Right renal pelvis (tissue), 4 donors: ENCODE measurements at regions not wholly inside any gene's neighbourhood (a gene's known extent, or its start where the extent isn't known, plus 50 kb on each side); places are given as distances from the start of the nearest gene placed in this dataset.
"Not testable (repeated sequence)": the region's sequence is repeated elsewhere in the genome, so short reads cannot be mapped to it uniquely, and the experiment has no call there.

Experiments
- DNase-seq, 4 donors: peaks; one replicate each; pipeline ENCODE4 v3.0.0-alpha.2; 2013; ENCODE audit warnings: low read depth in 4 of 4, low spot score in 3 of 4, missing footprints in 1 of 4

- no peak for DNase-seq
Observed at GRCh38 chr3:4139462-4140140, 163.6 kb upstream of the SETMAR start.

GRCh38 chr3:4140921-4141320, 162.2 kb upstream of the SETMAR start:
- DNase-seq: no peak

GRCh38 chr3:4147556-4148118, 155.5 kb upstream of the SETMAR start:
- no peak for DNase-seq

DNA sequence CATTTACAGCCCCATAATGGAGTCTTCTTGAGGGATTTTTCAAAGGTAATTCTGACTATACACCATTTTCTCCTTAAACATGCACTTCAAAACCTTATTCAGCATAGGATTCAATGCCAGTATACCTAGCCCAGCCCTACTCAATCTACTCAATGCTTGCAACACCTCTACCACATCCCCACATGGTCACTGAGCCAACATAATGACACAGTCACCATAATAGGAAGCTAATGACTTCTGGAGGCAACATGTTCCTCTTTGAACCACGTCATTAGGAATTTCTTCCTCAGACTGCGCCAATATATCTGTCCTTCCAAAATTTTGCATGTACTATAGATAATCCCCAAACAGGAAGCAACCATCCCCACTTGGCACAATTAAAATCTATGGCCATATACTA, 153.9 kb upstream of the SETMAR start:
- DNase-seq: no peak

DNA sequence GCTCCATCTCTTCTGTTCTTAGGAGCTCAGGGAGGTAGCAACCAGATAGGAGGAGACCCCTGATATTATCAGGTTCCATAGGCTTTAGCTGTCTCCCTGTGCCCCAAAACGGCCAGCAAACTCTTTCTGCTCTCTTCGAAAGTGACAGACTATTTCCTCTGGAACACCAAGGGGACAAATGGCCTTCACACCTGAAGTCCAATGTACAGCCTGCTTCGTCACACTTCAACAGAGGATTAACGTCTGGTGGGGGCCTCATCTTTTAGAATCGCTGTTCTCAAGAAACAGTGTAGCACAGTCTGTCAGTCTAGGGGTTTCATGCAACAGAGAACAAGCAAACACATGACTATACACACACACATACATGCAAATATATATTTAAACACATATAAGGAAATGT, 152.4 kb upstream of the SETMAR start:
- no peak for DNase-seq

GRCh38 chr3:4151859-4152258, 151.3 kb upstream of the SETMAR start:
- no peak for DNase-seq

DNA sequence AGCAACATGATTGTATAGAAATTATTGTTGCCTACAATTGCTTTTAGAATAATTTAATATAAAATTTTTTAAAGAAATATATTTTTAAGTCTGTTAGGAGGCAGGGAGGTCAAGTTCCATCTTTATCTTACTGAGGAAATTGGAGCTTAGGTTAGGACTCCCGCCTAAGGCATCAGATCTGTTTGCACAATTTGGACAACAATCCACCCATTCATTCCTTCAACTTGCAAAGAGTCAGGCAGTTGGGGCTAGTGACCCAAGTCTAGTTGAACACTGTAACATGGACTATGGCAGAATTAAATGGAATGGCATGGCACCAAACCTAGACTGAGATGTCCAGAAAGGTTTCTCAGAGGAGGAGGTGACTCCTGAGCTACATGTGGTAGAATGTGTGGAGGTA, 149.4 kb upstream of the SETMAR start:
- no peak for DNase-seq

- DNase-seq: no peak
Observed at GRCh38 chr3:4158329-4158728, 144.8 kb upstream of the SETMAR start.

DNA sequence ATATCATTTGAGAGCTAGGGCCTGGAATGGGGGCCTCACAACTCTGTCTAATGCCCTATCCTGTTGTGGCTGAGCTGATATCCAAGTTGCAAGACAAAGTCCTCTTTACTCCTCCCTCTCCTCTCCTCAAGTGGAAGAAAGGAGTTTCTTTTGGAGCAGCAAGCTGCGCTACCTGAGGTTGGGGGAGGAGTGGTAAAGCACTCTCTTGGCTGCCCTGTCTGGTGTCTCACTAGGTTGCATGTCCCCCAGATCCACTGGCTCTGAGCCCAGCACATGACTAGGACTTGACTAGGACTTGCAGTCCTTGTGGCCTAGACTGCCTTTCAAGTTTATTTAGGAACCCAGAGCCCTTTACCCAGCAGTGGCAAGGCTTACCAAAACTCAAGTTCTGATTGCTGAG, 141.1 kb upstream of the SETMAR start:
- DNase-seq: no peak

- no peak for DNase-seq
Observed at GRCh38 chr3:4163011-4163410, 140.2 kb upstream of the SETMAR start.

DNA sequence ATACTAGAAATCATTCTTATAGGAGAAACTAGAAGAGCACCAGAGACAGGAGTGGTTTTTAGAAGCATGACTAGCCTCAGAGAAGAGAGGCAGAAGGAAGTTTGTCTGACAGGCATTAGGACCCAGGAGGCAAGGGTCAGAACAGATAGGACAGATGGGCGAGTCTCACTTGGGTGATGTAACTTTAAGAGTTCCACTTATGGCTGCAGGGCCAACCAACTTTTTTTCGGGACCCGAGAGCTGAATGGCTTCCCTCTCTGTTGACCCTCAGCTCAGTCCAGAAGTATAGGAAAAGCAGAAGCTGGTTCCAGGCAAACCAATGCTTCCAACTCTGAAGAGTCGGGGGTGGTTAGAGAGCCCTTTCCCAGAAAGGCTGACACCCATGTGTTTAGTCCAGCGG, 136.6 kb upstream of the SETMAR start:
- DNase-seq: no peak

DNA sequence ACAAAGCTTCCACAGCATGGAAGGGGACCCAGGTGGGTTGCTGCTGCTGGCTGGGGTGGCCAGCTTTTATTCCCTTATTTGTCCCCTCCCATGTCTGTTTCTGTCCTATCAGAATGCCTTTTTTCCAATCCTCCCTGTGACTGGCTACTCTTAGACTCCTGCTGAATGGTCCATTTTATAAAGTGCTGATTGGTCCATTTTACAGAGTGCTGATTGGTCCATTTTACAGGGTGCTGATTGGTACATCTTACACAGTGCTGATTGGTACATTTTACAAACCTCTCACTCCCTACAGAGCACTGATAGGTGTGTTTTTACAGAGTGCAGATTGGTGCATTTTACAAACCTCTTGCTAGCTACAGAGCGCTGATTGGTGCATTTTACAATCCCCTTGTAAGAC, 135.9 kb upstream of the SETMAR start:
- DNase-seq: not testable (repeated sequence)

GRCh38 chr3:4174791-4175190, 128.4 kb upstream of the SETMAR start:
- no peak for DNase-seq

GRCh38 chr3:4191971-4192370, 111.2 kb upstream of the SETMAR start:
- no peak for DNase-seq

- no peak for DNase-seq
Observed at GRCh38 chr3:4195006-4195405, 108.2 kb upstream of the SETMAR start.

- DNase-seq: no peak
Observed at GRCh38 chr3:4196506-4197147, 106.5 kb upstream of the SETMAR start.

- no peak for DNase-seq
Observed at GRCh38 chr3:4197670-4198069, 105.5 kb upstream of the SETMAR start.

DNA sequence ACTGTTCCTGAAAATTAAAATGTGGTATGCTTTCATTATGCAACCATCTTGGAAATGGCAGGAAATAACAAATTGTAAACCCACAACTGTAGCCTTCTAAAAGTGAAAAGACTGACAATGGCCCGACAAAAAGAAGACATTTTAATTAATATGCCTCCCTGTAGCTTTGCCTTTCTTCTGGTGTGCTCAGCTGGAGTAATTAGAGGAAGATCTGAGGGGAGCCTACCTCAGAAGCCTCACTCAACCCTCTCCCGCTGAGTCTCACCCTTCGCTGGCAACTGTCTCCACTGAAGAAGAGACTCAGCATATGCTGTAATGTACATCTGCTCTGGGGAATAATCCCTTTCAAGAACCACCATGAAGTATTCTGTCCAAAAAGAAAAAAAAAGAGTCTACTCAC, 104.7 kb upstream of the SETMAR start:
- DNase-seq: no peak

GRCh38 chr3:4204776-4205175, 98.4 kb upstream of the SETMAR start:
- DNase-seq: not testable (repeated sequence)

GRCh38 chr3:4207672-4208071, 95.5 kb upstream of the SETMAR start:
- DNase-seq: no peak

DNA sequence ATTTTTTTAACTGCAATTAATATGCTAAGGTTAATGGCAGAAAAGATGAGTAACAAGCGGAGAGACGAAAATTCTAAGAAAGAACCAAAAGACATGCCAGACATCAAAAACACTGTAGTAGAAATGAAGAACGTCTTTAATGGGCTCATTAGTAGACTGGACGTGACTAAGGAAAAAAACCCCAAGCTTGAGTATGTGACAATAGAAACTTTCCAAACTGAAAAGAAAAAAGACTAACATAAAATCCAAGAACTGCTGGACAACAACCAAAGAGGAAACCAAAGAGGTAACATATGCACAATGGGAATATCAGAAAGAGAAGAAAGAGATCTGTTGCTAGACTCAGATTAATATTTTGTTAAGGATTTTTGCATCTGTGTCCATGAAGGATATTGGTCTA, 94.6 kb upstream of the SETMAR start:
- no peak for DNase-seq

DNA sequence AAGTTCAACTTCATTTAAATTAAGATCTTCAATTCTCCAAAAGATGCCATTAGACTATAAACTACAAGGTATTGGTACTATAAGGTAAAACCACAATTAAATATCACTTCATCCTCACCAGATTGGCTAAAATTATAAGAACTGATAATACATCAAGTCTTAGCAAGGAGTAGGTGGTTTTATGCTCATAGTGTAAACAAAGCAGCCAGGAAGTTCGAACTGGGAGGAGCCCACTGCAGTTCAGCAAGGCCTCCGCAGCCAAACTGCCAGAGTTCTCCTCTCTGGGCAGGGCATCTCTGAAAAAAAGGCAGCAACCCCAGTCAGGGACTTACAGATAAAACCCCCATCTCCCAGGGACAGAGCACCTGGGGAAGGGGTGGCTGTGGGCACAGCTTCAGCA, 91.6 kb upstream of the SETMAR start:
- DNase-seq: no peak
